Left kidney (tissue), 1 donor: ENCODE measurements at regions not wholly inside any gene's neighbourhood (a gene's known extent, or its start where the extent isn't known, plus 50 kb on each side); places are given as distances from the start of the nearest gene placed in this dataset.

Experiments
- DNase-seq: peaks from one replicate; pipeline ENCODE4 v3.0.0-alpha.2; 2013

DNA sequence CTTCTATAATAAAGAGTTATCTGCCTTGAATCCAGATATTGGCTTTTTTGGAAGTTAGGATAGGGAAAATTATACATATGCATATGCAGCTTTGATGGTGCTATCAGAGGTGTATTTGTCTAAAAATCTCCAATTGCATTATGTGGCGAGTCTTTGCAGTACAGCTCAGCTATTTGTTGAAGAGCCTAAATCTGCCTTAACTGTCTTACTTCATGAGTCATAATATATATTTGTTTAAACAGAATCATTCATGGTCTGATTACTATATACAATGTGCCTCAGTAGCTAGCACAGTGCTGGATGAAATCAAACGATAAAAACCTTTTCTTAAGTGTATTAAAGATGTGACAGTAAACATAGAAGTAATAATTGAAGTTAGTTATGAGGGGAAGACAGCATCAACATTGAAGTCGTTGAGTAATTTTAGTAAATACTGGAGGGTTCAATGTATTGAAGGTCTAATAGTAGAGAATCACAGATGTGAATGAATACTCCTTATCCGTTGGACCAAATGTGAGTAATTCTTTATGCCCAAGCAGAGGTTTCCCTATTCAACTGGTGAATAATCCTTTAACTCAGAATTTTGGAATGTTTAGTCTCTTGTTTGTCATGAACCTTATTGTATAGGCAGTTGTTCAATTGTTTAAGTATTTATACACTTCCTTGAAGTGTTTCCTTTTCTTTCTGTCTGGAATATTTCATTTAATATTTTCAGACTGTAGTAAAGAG, 74.8 kb upstream of the NAALADL2 start:
- no peak for DNase-seq

DNA sequence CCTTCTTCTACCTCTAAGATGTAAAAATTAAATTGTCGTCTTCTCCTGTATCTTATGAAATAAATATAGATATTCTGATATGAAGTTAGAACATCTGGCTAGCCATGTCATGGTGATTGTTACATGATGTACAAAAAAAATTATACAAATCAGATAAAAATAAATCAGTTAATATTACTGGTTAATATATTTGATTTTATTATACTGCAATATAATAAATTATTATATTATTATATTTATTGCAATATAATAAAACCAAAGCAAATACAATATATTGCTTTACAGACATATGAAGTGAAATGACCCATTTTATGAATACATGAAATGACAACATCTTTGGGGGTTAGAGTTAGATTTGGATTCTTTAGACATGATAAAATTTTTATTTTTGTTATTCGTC, 72.3 kb upstream of the NAALADL2 start:
- no peak for DNase-seq

DNA sequence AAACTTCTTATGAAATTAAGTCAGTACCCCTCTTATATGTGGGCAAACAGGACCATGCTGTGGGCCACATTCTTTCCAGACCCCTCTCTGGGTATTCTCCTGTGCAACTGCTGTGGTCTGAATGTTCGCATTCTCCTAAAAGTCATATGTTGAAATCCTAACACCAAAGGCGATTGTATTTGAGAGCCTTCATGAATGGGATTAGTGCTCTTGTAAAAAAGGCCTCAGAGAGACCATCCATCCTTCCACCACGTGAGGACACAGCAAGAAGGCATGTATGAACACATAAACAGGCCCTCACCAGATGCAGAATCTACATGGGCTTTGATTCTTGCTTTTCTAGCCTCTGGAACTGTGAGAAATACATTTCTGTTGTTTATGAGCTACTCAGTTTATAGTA, 68.0 kb upstream of the NAALADL2 start:
- no peak for DNase-seq

DNA sequence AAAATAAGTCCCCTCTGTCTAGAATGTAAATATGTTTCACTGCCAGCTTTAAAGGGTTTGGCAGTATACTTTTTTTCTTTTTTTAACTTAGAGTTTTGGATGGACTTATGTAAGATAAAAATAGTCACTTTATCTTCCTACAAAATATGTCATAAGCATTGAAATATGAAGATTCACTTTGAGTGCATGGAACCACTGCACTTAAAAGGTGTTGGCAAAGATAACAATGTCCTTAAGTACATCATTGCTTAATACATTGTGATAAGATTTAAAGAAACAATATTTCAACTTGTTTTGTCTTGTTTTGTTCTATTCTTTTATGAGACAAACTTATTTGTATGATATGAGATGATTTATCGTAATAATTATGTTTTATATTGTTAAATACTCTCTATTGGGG, 66.3 kb upstream of the NAALADL2 start:
- DNase-seq, result no peak
